BJ (cell line): ENCODE measurements at regions not wholly inside any gene's neighbourhood (a gene's known extent, or its start where the extent isn't known, plus 50 kb on each side); places are given as distances from the start of the nearest gene placed in this dataset.

Experiments
- CTCF ChIA-PET: fragments of 350-600 bp; formaldehyde crosslinking; extraction: SDS; loops from one replicate; lab custom pipeline; 2021; ENCODE audit warnings: antibody characterized with exemption, inconsistent platforms; lab: Yijun Ruan, JAX
- POLR2A ChIA-PET: fragments of 300-600 bp; sonication (Branson Sonifier 250); formaldehyde crosslinking; extraction: SDS; loops from one replicate; lab custom pipeline; 2021; ENCODE audit warnings: antibody characterized with exemption; lab: Charles Lee
- DNase-seq: peaks from one replicate; pipeline ENCODE4 v3.0.0-alpha.2; 2011; ENCODE audit warnings: low read depth
- H3K27me3 ChIP-seq: 2 replicates; pipeline ENCODE4 v1.6.0; 2011; ENCODE audit warnings: low read length; ENCODE audit not compliant: control insufficient read depth, insufficient read depth
- H3K36me3 ChIP-seq: 2 replicates; pipeline ENCODE4 v1.5.1; 2011; ENCODE audit warnings: low read length; ENCODE audit not compliant: control insufficient read depth, insufficient read depth
- H3K4me3 ChIP-seq: 2 replicates; pipeline ENCODE4 v1.5.1; 2011; ENCODE audit warnings: low read depth, mild to moderate bottlenecking, control low read depth, low read length
- CTCF ChIP-seq: IDR thresholded peaks from 2 replicates; pipeline ENCODE4 v1.5.1; 2011; ENCODE audit warnings: low read depth, mild to moderate bottlenecking, control low read depth, inconsistent platforms, low read length, moderate library complexity; ENCODE audit not compliant: insufficient read depth

GRCh38 chr4:138487230-138487629 is 245.1 kb upstream of the SLC7A11 start:
- Histone ChIP-seq H3K4me3 (no peak overlapping the region), H3K36me3 (no peaks in the 10 kb centered on the region), H3K27me3 (no peaks in the 10 kb centered on the region)
- ChIA-PET POLR2A (no interaction called here), CTCF (interaction anchor here (1.3 kb wide), 1 partner anchor 22 kb away, joined by 3 read pairs; no protein-coding TSS in a partner anchor)
- no peak for DNase-seq
- TF ChIP-seq CTCF, result no peak

DNA sequence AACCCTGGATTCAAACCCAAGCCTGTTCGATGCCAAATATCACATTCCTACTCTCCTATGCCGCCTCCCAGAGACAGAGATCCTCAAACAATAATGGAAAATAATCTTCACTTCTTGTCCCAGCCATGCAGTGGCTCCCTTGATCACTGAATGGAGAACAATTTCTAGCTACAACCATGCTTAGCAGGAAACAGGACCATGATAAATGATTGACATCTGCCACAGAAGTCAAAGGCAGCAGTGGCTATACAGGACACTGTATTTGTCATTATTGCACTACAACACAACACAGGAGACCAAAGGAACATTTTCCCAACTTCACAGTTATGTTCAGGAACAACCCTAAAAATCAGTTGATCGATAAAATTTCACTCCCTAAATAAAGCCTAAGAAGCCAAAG is 243.3 kb upstream of the SLC7A11 start:
- CTCF ChIA-PET, result interaction anchor here (1.6 kb wide), 1 partner anchor 13 kb away, joined by 3 read pairs; no protein-coding TSS in a partner anchor
- TF ChIP-seq CTCF, result no peak

GRCh38 chr4:138475116-138475515 is 233.0 kb upstream of the SLC7A11 start:
- CTCF ChIA-PET, result interaction anchor here (0.9 kb wide), 1 partner anchor 38 kb away, joined by 3 read pairs; no protein-coding TSS in a partner anchor
- no peak for TF ChIP-seq CTCF
- DNase-seq, result no peak
- Histone ChIP-seq H3K4me3 (no peak overlapping the region), H3K36me3 (no peaks in the 10 kb centered on the region), H3K27me3 (no peaks in the 10 kb centered on the region)
- POLR2A ChIA-PET, result no interaction called here

More for the DNA sequence above, 243.3 kb upstream of the SLC7A11 start:
- no peaks in the 10 kb centered on the region for H3K36me3 ChIP-seq
- POLR2A ChIA-PET, result no interaction called here
- no peaks in the 10 kb centered on the region for H3K27me3 ChIP-seq
- H3K4me3 ChIP-seq, result no peak overlapping the region
- no peak for DNase-seq

DNA sequence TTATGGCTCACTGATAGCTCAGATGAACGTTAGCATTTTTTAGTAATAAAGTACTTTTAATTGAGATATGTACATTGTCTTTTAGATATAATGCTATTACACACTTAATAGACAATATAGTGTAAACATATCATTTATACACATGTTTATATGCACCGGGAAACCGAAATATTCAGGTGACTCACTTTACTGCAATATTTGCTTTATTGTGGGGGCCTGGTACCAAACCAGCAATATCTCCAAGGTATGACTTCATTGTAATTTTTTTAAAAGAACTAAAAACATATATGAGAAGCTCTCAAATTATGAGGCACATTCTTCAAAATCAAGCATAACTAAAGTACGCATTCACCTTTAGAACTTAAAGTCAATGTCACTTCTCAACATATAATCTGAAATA is 231.2 kb upstream of the SLC7A11 start:
- ChIA-PET CTCF (no interaction called here), POLR2A (no interaction called here)
- Histone ChIP-seq H3K27me3 (no peaks in the 10 kb centered on the region), H3K36me3 (no peaks in the 10 kb centered on the region), H3K4me3 (no peak overlapping the region)
- no peak for DNase-seq
- TF ChIP-seq CTCF, result no peak

DNA sequence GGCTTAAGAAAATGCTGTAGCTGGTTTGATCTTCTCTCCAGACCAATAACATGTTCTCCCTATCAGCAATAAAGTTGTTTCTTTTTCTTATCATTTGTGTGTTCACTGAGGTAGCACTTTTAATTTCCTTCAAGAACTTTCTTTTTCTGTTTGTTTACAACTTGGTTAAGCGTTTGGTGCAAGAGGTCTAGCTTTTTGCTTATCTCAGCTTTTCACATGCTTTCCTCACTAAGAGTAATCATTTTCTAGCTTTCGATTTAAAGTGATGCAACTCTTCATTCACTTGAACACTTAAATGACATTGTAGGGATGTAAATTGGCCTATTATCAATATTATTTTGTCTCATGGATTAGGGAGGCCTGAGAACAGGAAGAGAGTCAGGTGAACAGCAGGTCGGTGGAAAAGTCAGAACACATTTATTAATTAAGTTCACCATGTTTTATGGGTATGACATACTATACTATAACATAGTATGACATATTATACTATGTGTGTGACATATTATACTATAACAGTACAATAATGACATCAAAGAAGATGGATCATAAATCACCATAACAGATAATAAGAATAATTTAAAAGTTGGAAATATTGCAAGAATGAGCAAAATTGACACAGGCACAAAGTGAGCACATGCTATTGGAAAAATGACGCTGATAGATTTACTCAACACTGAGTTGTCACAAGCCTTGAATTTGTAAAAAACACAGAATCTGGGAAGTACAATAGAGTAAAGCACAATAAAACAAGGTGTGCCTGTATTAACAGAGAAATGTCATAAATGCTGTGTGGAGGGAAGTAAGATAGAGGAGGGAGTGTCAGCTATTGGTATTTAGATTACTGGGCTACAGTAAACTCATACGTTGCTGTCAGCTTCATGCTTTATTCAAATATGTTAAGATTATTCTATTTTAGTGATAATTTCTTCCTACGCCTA is 218.6 kb upstream of the SLC7A11 start:
- ChIA-PET POLR2A (interaction anchor here (0.5 kb wide), 1 partner anchor 9 kb away, joined by 4 read pairs; no protein-coding TSS in a partner anchor), CTCF (no interaction called here)
- Histone ChIP-seq H3K36me3 (no peaks in the 10 kb centered on the region), H3K27me3 (no peaks in the 10 kb centered on the region), H3K4me3 (no peak overlapping the region)
- DNase-seq, result no peak
- TF ChIP-seq CTCF, result no peak
